ENCODE measurements at regions not wholly inside any gene's neighbourhood (a gene's known extent, or its start where the extent isn't known, plus 50 kb on each side); places are given as distances from the start of the nearest gene placed in this dataset.
"Not testable (repeated sequence)": the region's sequence is repeated elsewhere in the genome, so short reads cannot be mapped to it uniquely, and the experiment has no call there.

GRCh38 chr17:30708241-30709078 is 116.0 kb downstream of the CRLF3 start:
- under 1% methylated on average over 40 of the region's 75 CpGs for WGBS (ENCODE audit: low lambda C conversion rate)
- Histone ChIP-seq H3K27ac (ENCODE audit: low read depth in 2 of 2, low read length in 1 of 2) (peak overlapping the region; percentile 92 to 98), H3K4me1 (ENCODE audit: control insufficient read depth in 1 of 2, insufficient read depth in 2 of 2, low read depth in 1 of 2, low read length in 1 of 2) (peaks cover 3 to 14% of the 10 kb centered on the region in 2 experiments; a peak in 1 of 4 replicates), H3K4me2 (peak overlapping the region; percentile 94), H2AFZ (ENCODE audit: low read depth) (peak overlapping the region; percentile 100), H3K4me3 (ENCODE audit: low read depth in 2 of 2, low read length in 1 of 2) (peak overlapping the region; percentile 68 to 97), H3K9ac (peak overlapping the region; percentile 84), H3K79me2 (ENCODE audit: insufficient read depth) (peaks cover 40% of the 10 kb centered on the region), H4K20me1 (ENCODE audit: insufficient read depth) (peaks cover 33% of the 10 kb centered on the region)
- H3K27me3 ChIP-seq (ENCODE audit: insufficient read depth); H3K9me2 ChIP-seq; H3F3A ChIP-seq (replicated peaks; ENCODE audit: insufficient read depth); H3K36me3 ChIP-seq (replicated peaks in 1 of 2; ENCODE audit: control insufficient read depth in 1 of 2, insufficient read depth in 2 of 2, low read length in 1 of 2); POLR2A ChIA-PET; H3K9me3 ChIP-seq: not testable (repeated sequence)
- 0 out of 2 replicates have a peak, but pooled peaks have one; percentile 25 for TF ChIP-seq ZBTB33 (IDR thresholded peaks at IDR 0.05; ENCODE audit: borderline replicate concordance, low read depth)
- peak; percentile 81 for TF ChIP-seq YY1 (IDR thresholded peaks at IDR 0.05; ENCODE audit: low read depth)
- TF ChIP-seq NFIC (IDR thresholded peaks at IDR 0.05; ENCODE audit: borderline replicate concordance) = peak; percentile 19; the same call in 1 of the 2 replicates
- peak; percentile 85 for TF ChIP-seq JUND (IDR thresholded peaks at IDR 0.05)
- TF ChIP-seq RFX5 (IDR thresholded peaks at IDR 0.05; ENCODE audit: low read length) = peak; percentile 42; the same call in 1 of the 2 replicates
- peak; percentile 14 for TF ChIP-seq GABPA (IDR thresholded peaks at IDR 0.05; ENCODE audit: low read depth)
- peak; percentile 6 for TF ChIP-seq CHD2 (IDR thresholded peaks at IDR 0.05; ENCODE audit: low read length, partially characterized antibody)
- TF ChIP-seq SIN3A (IDR thresholded peaks at IDR 0.05; ENCODE audit: borderline replicate concordance, low read depth, low read length) = peak; percentile 28; the same call in 1 of the 2 replicates
- 0 out of 2 replicates have a peak, but pooled peaks have one; percentile 6 for TF ChIP-seq NRF1 (IDR thresholded peaks at IDR 0.05; ENCODE audit: low read depth, low read length)
- TF ChIP-seq EP300 (IDR thresholded peaks at IDR 0.05; ENCODE audit: borderline replicate concordance in 1 of 2, low read depth in 1 of 2, low read length in 1 of 2) = 0 out of 4 replicates have a peak, but pooled peaks of 1 of the 2 experiments have one; percentile 10
- 0 out of 2 replicates have a peak, but pooled peaks have one; percentile 42 for TF ChIP-seq TEAD4 (IDR thresholded peaks at IDR 0.05; ENCODE audit: borderline replicate concordance, insufficient read depth)
- peak; percentile 38; the same call in 1 of the 2 replicates for TF ChIP-seq FOXM1 (IDR thresholded peaks at IDR 0.05; ENCODE audit: low read depth)
- peak; percentile 78 for TF ChIP-seq MAX (IDR thresholded peaks at IDR 0.05; ENCODE audit: low read depth)
- peak; percentile 22; the same call in 1 of the 2 replicates for TF ChIP-seq ELF1 (IDR thresholded peaks at IDR 0.05)
- TF ChIP-seq TAF1 (IDR thresholded peaks at IDR 0.05; ENCODE audit: borderline replicate concordance, low read depth, low read length) = peak; percentile 67
- TF ChIP-seq PBX3 (IDR thresholded peaks at IDR 0.05) = 0 out of 2 replicates have a peak, but pooled peaks have one; percentile 25
- DNase-seq = peak; percentile 90
- CTCF ChIA-PET = interaction anchor here (1.2 kb wide), 1 partner anchor 116 kb away, joined by 4 read pairs; the partner anchor contains the start of gene CRLF3
